PC-3 (cell line): ENCODE measurements at regions not wholly inside any gene's neighbourhood (a gene's known extent, or its start where the extent isn't known, plus 50 kb on each side); places are given as distances from the start of the nearest gene placed in this dataset.
"Not testable (repeated sequence)": the region's sequence is repeated elsewhere in the genome, so short reads cannot be mapped to it uniquely, and the experiment has no call there.

Experiments
- CTCF ChIP-seq: fragments of 300-600 bp; sonication (generic); conservative IDR thresholded peaks from 2 replicates; pipeline ENCODE4 v1.5.1; 2017; ENCODE audit warnings: antibody characterized with exemption, low read depth, mild to moderate bottlenecking, low read length
- EZH2 ChIP-seq: fragments of 300-600 bp; sonication (generic); IDR thresholded peaks from one replicate; pipeline ENCODE4 v1.6.1; 2017; ENCODE audit warnings: antibody characterized with exemption, mild to moderate bottlenecking, low read length; ENCODE audit not compliant: unreplicated experiment

- not testable (repeated sequence) for TF ChIP-seq CTCF, EZH2
These were observed 148.7 kb upstream of the FAT4 start for GRCh38 chr4:125166012-125166411.
